Stimulated activated CD4-positive, alpha-beta T cell treated with anti-CD3 and anti-CD28 coated beads, Interleukin-1b, Interleukin-23, amount 100 ng/mL, for 4 hours (primary cell): ENCODE measurements at regions not wholly inside any gene's neighbourhood (a gene's known extent, or its start where the extent isn't known, plus 50 kb on each side); places are given as distances from the start of the nearest gene placed in this dataset.

ENCODE experiments used
- DNase-seq, 2 donors: peaks; one replicate each; pipeline ENCODE4 v3.0.0-alpha.2; 2020; ENCODE audit warnings: low read depth in 2 of 2

GRCh38 chr14:95413289-95414215 is 93.8 kb upstream of the CLMN start:
- DNase-seq: no peak

DNA sequence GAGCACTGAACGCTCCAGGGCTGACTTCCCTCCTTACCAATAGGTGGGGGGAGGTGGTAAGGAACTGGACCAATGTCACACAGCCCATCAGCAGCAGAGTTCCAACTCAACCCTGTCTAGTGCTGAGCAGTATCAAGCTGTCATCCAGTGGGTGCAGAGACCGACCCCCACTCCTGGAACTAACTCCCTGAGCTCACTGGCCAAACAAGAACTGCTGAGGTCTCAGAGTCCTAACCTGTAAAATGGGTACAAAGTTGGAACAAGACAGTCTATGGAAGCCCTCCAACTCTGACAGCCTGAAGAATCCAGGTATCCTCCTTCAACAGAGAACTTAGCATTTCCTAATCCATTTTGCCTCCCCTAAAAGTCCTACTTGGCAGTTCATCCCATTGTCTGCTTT is 91.1 kb upstream of the CLMN start:
- DNase-seq: no peak

GRCh38 chr14:95409477-95410272 is 90.0 kb upstream of the CLMN start:
- no peak for DNase-seq

- DNase-seq: no peak
These were observed 89.2 kb upstream of the CLMN start for GRCh38 chr14:95408731-95409476.

DNA sequence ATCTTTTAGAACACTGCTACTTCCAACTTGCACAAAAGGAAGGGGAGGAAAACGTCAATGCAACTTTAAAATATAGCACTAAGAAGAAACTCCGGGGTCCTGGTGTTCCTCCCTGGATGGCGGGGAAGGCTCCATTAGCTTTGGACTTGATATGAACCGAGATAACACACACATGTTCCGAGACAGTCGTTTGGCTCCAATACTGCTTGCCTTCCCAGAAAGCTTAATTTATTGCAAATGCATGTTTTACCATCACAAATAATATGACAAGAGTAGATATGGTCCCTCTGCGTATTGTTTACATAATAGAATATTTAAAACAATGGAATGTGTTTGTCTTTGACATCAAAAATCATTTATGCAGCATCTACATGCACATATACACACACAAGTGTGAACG is 87.6 kb upstream of the CLMN start:
- DNase-seq: no peak

- no peak for DNase-seq
These were observed 87.1 kb upstream of the CLMN start for GRCh38 chr14:95406756-95407277.

DNA sequence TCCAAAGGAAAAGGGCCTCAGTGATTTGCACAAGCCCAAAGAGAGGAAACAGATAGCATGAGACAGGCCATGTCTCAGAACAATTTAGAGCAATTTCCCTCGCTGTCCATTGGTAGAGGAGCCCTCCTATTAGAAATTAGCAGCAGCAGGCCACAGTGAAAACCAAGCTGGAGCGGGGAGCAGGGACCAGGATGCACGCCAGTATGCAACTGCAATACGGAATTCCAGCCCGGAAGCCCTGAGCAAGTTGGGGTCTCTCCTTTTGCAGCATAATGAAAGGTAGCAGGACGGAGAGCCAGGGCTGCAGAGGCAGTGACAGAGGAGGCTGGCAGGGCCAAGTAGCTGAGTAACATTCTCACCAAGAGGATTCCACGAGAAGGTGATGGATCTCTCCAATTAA is 84.9 kb upstream of the CLMN start:
- no peak for DNase-seq

GRCh38 chr14:95402578-95402977 is 82.9 kb upstream of the CLMN start:
- no peak for DNase-seq

- DNase-seq: no peak
These were observed 82.5 kb upstream of the CLMN start for GRCh38 chr14:95402176-95402575.

GRCh38 chr14:95398630-95399547 is 79.2 kb upstream of the CLMN start:
- DNase-seq: no peak

DNA sequence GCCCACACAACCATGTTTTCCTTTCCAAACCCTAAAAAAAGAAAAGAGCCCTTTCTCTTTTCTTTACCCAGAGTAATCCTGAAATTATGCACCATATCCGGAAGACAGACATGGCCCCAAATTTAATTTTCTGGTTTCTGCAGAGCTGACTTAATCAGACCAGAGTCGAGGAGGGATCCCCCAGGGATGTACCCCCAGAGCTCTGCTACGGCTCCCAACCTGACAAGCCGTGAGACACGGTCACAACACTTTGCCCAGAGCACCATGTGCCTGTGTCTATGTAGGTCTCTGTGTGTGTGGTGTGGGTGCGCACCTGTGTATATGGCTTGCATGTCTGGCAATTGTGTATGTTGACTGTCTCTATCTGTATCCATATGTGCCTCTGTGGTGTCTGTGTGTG is 77.6 kb upstream of the CLMN start:
- no peak for DNase-seq

GRCh38 chr14:95396221-95396620 is 76.5 kb upstream of the CLMN start:
- no peak for DNase-seq

GRCh38 chr14:95395098-95395737 is 75.5 kb upstream of the CLMN start:
- no peak for DNase-seq

- no peak for DNase-seq
These were observed 74.8 kb upstream of the CLMN start for GRCh38 chr14:95394297-95395097.

DNA sequence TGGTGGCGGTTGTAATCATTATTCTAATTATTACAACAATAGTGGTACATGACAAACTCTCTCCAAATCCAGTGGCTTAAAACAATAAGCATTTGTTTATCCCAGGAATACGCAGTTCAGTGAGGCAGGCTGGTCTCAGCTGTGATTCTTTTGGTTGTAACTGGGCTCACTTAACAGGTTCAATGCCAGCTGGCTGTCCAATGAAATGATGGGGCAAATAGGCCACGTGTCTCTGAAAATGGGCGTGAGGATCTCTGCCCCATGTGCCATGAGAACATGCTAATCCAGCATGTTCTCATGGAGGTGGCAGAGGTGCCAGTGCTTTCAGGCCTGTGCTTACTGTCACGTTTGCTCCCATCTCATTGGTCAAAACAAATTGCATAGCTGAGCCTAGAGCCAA is 73.1 kb upstream of the CLMN start:
- no peak for DNase-seq

- DNase-seq: no peak
These were observed 71.6 kb upstream of the CLMN start for GRCh38 chr14:95391331-95391730.

DNA sequence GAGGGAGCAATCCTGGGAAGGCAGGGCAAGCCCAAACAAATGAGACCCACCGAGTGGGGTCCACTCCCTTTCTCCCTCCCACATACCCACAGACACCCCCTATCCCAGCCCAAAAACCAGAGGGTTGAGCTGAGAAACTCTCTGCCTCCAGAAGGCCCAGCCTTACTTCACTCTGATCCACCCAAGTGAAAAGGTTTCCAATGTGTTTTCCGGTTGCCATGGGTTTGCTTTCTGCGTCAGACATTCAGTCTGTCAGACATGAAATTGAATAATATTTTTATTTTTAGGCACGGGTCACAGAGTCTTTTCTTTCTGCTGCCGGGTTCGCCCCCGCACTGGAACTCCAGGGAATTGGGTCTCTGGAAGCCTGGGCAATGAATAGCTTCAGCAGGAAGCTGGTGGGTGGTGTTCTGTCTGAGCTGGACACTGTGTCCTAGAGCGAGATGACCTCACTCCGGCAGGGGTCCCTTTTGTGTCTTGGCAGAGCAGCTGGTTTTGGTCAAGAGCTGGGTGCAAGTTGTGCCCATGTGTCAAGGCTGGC is 69.8 kb upstream of the CLMN start:
- DNase-seq: no peak

- DNase-seq: no peak
These were observed 69.0 kb upstream of the CLMN start for GRCh38 chr14:95388699-95389098.

DNA sequence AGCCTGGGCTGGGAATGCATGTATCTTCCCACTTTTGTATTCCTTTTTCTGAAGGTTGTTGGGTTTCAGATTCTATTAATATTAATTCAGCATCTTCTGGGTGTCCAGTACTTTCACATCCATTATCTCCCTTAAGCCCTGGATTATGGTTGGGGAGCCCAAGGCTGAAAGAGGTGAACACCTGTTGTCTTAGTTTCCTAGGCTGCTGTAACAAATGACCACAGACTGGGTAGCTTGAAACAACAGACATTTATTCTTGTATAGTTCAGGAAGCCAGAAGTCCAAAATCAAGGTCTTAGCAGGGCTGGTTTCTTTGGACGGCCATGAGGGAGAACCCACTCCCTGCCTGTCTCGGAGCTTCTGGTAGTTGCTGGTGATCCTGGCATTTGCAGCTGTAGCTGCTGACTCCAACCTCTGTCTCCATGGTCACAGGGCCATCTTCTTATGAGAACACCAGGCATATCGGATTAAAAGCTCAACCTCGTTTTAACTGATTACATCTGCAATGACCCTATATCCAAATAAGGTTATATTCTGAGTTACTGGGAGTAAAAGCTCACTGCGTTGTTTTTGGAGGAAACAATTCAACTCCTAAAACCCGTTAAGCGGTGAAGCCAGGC is 68.2 kb upstream of the CLMN start:
- no peak for DNase-seq
